ENCODE measurements at regions not wholly inside any gene's neighbourhood (a gene's known extent, or its start where the extent isn't known, plus 50 kb on each side); places are given as distances from the start of the nearest gene placed in this dataset.

DNA sequence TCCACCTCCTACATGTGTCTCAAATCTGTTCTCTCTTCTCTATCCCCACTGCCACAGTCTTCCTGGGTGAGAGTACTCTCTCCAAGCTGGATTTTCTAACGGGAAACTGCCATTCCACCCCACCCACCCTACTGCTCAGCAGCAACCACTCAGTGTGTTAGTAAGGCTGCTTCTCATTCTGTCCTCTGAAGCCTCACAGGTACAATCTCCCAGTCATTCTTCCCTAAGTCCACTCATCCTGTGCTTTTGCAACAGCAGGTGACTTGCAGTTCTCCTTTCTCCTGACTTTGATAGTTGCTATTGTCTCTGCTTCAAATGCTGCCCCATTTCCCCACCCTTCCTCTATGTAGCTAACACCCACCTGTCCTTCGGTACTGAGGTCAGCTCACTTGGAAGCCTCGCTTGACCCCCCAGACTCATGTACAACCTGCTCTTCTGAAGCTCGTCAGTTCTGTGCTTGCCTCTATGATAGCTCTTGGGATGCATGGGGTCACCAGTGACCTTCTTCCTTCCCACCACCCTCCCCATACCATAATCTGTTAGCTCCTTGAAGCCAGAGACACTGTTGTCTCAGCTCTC lies 188.9 kb downstream of the RRAGC start:
- Histone ChIP-seq H3K4me3 (ENCODE audit: insufficient read depth, low read length, poor library complexity, severe bottlenecking) (no peak overlapping the region), H2AFZ (ENCODE audit: low read depth, low read length, severe bottlenecking) (no peak overlapping the region), H3K9ac (ENCODE audit: low read length) (no peak overlapping the region), H3K36me3 (ENCODE audit: low read length) (no peaks in the 10 kb centered on the region), H3K79me2 (ENCODE audit: insufficient read depth, low read length) (no peaks in the 10 kb centered on the region), H3K27ac (ENCODE audit: low read depth, low read length) (no peak overlapping the region), H4K20me1 (ENCODE audit: low read depth, low read length) (no peaks in the 10 kb centered on the region), H3K9me2 (replicated peaks; ENCODE audit: insufficient read depth, low read length) (no peaks in the 10 kb centered on the region), H3F3A (ENCODE audit: insufficient read depth) (no peaks in the 10 kb centered on the region), H3K9me3 (ENCODE audit: insufficient read depth, low read length) (peaks cover 3% of the 10 kb centered on the region; the same call in 1 of the 2 replicates), H3K4me2 (ENCODE audit: low read depth, low read length, poor library complexity, severe bottlenecking) (no peak overlapping the region), H3K27me3 (ENCODE audit: low read length) (no peaks in the 10 kb centered on the region)
- TF ChIP-seq EZH2phosphoT487 (conservative IDR thresholded peaks at IDR 0.05; ENCODE audit: low read length), result no peak
- no peak for TF ChIP-seq CTCF (IDR thresholded peaks at IDR 0.05; ENCODE audit: insufficient read depth, low read length, poor library complexity, severe bottlenecking)

DNA sequence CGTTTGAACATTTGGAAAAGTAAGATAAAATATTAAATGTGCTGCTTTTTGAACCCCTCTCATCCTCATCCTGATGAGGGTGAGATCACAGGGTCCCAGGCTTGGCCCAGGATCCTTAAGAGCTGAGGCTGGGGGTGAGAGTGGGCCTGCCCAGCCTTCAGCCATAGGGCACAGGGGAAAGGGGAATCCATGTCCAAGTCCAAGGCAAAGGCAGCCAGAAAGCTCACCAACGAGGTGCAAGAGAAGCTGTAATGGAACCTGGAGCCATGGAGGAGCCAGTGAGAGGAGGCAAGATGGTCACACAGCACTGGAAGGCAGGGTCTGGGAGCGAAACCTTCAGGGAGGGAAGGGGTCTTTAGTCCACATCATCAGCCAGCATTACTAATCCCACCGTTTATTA lies 191.9 kb downstream of the RRAGC start:
- H3K9me3 ChIP-seq (ENCODE audit: insufficient read depth, low read length), result peaks cover 5% of the 10 kb centered on the region; the same call in 1 of the 2 replicates
- no peaks in the 10 kb centered on the region for H3K27me3 ChIP-seq (ENCODE audit: low read length)
- TF ChIP-seq EZH2phosphoT487 (conservative IDR thresholded peaks at IDR 0.05; ENCODE audit: low read length) (no peak), CTCF (IDR thresholded peaks at IDR 0.05; ENCODE audit: insufficient read depth, low read length, poor library complexity, severe bottlenecking) (no peak)

DNA sequence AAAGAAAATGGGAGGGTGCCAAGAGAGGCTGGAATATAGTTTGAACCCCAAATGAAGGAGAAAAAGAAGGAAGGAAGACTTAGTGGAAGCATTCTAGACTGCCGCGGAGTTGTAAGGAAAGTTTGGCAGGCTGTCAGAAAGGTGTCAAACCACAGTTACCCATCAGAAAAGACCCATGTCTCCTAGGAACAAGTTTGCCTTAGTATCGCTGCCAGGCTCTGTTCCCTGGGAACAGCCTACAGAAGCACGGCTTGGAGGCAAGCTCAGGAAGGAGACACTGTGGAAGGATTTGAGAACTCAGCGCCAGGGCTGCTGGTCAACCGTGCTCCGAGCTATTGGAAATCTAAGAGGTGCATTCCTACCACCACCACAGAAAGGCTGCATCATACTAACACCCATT lies 197.4 kb downstream of the RRAGC start:
- Histone ChIP-seq H3K27me3 (ENCODE audit: low read length) (no peaks in the 10 kb centered on the region), H4K20me1 (ENCODE audit: low read depth, low read length) (no peaks in the 10 kb centered on the region), H3F3A (ENCODE audit: insufficient read depth) (no peaks in the 10 kb centered on the region), H2AFZ (ENCODE audit: low read depth, low read length, severe bottlenecking) (no peak overlapping the region), H3K36me3 (ENCODE audit: low read length) (no peaks in the 10 kb centered on the region), H3K9me2 (replicated peaks; ENCODE audit: insufficient read depth, low read length) (no peaks in the 10 kb centered on the region), H3K4me2 (ENCODE audit: low read depth, low read length, poor library complexity, severe bottlenecking) (no peak overlapping the region), H3K9me3 (ENCODE audit: insufficient read depth, low read length) (peaks cover 5% of the 10 kb centered on the region; the same call in 1 of the 2 replicates), H3K9ac (ENCODE audit: low read length) (no peak overlapping the region), H3K79me2 (ENCODE audit: insufficient read depth, low read length) (no peaks in the 10 kb centered on the region), H3K4me3 (ENCODE audit: insufficient read depth, low read length, poor library complexity, severe bottlenecking) (no peak overlapping the region), H3K27ac (ENCODE audit: low read depth, low read length) (no peak overlapping the region)
- no peak for TF ChIP-seq CTCF (IDR thresholded peaks at IDR 0.05; ENCODE audit: insufficient read depth, low read length, poor library complexity, severe bottlenecking)
- TF ChIP-seq EZH2phosphoT487 (conservative IDR thresholded peaks at IDR 0.05; ENCODE audit: low read length), result no peak

More for the DNA sequence above, 191.9 kb downstream of the RRAGC start:
- Histone ChIP-seq H3K4me2 (ENCODE audit: low read depth, low read length, poor library complexity, severe bottlenecking) (no peak overlapping the region), H3K9me2 (replicated peaks; ENCODE audit: insufficient read depth, low read length) (no peaks in the 10 kb centered on the region), H3K9ac (ENCODE audit: low read length) (no peak overlapping the region), H2AFZ (ENCODE audit: low read depth, low read length, severe bottlenecking) (no peak overlapping the region), H3K27ac (ENCODE audit: low read depth, low read length) (no peak overlapping the region), H3K79me2 (ENCODE audit: insufficient read depth, low read length) (no peaks in the 10 kb centered on the region), H4K20me1 (ENCODE audit: low read depth, low read length) (no peaks in the 10 kb centered on the region), H3K4me3 (ENCODE audit: insufficient read depth, low read length, poor library complexity, severe bottlenecking) (no peak overlapping the region), H3F3A (ENCODE audit: insufficient read depth) (no peaks in the 10 kb centered on the region), H3K36me3 (ENCODE audit: low read length) (no peaks in the 10 kb centered on the region)
